Gastrocnemius medialis (tissue), 4 donors: ENCODE measurements at regions not wholly inside any gene's neighbourhood (a gene's known extent, or its start where the extent isn't known, plus 50 kb on each side); places are given as distances from the start of the nearest gene placed in this dataset.

Experiments
- CTCF ChIP-seq, 5 experiments: fragments of 450-650 bp in 3 of 5; fragments of 200-600 bp in 2 of 5; sonication (generic) in 2 of 5; IDR thresholded peaks in 4 of 5; conservative IDR thresholded peaks in 1 of 5; 1 replicate in 4 of 5; 2 replicates in 1 of 5; pipeline ENCODE4 v1.5.1; 2016 to 2019; ENCODE audit warnings: antibody characterized with exemption in 5 of 5, mild to moderate bottlenecking in 3 of 5, moderate library complexity in 3 of 5
- POLR2A ChIP-seq, 2 donors: fragments of 450-650 bp; IDR thresholded peaks; one replicate each; pipeline ENCODE4 v1.6.1; 2017; ENCODE audit warnings: antibody characterized with exemption in 2 of 2, mild to moderate bottlenecking in 2 of 2, moderate library complexity in 2 of 2

DNA sequence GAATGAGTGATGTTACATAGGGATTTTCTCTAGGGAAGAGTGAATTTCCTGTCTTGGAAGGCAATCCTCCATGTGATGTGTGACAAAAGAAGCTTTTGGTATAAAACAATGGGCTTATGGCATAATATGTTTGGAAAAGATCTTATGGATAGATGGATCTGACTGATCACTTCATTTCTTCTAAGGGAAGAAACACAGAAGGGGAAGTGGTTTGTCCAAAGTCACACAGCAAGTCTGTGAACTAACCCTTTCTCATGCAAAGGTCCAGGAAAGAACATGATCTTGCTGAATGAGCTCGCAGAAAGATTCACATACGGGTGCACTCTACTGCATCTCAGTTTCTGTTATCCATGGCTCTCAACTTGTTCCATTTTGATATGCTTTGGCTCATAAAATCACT lies 575.9 kb upstream of the JAG1 start:
- TF ChIP-seq CTCF (IDR thresholded peaks at IDR 0.05 in 4 of 5, conservative IDR thresholded peaks at IDR 0.05 in 1 of 5), result no peak
- no peak for TF ChIP-seq POLR2A (IDR thresholded peaks at IDR 0.05)
